ENCODE measurements at regions not wholly inside any gene's neighbourhood (a gene's known extent, or its start where the extent isn't known, plus 50 kb on each side); places are given as distances from the start of the nearest gene placed in this dataset.

DNA sequence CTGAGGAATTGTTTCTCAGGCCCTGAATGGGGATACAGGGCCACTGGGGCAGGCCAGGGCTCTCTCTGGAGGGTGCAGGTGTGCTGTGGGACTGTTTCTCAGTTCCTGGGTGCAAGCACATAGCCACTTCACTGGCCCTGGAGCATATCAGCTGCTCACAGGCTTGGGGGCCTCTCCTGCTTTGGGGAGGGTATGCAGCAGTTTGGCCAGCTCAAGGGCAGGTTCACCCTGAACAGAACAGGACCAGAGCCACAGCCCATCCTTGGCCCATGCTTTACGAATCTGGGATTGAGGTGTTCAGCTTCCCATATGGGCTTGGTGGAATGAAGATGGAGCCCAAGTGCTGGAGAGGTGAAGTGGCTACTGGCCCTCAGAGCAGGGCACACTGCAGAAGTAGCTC, 186.5 kb downstream of the FBXO8 start:
- WGBS, 2 donors = 93% methylated on average over 1 of the region's 1 CpG; no CpG with 5 or more reads in 1 of the 2 donors
- DNase-seq (no peak), ATAC-seq (ENCODE audit: low FRiP score in 2 of 2) (peak in 1 of 2 donors; percentile 51)
- H3K36me3 ChIP-seq = no peaks in the 10 kb centered on the region
- no peaks in the 10 kb centered on the region for H3K4me1 ChIP-seq
- no peaks in the 10 kb centered on the region for H3K27me3 ChIP-seq
- H3K27ac ChIP-seq = no peak overlapping the region
- H3K4me3 ChIP-seq = no peak overlapping the region
- TF ChIP-seq POLR2AphosphoS5 (IDR thresholded peaks at IDR 0.05) (no peak), POLR2A (IDR thresholded peaks at IDR 0.05) (no peak), EP300 (IDR thresholded peaks at IDR 0.05) (no peak)
- TF ChIP-seq, protein P1, sequence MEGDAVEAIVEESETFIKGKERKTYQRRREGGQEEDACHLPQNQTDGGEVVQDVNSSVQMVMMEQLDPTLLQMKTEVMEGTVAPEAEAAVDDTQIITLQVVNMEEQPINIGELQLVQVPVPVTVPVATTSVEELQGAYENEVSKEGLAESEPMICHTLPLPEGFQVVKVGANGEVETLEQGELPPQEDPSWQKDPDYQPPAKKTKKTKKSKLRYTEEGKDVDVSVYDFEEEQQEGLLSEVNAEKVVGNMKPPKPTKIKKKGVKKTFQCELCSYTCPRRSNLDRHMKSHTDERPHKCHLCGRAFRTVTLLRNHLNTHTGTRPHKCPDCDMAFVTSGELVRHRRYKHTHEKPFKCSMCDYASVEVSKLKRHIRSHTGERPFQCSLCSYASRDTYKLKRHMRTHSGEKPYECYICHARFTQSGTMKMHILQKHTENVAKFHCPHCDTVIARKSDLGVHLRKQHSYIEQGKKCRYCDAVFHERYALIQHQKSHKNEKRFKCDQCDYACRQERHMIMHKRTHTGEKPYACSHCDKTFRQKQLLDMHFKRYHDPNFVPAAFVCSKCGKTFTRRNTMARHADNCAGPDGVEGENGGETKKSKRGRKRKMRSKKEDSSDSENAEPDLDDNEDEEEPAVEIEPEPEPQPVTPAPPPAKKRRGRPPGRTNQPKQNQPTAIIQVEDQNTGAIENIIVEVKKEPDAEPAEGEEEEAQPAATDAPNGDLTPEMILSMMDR (IDR thresholded peaks at IDR 0.05) = no peak
- H3K9me3 ChIP-seq = no peaks in the 10 kb centered on the region

DNA sequence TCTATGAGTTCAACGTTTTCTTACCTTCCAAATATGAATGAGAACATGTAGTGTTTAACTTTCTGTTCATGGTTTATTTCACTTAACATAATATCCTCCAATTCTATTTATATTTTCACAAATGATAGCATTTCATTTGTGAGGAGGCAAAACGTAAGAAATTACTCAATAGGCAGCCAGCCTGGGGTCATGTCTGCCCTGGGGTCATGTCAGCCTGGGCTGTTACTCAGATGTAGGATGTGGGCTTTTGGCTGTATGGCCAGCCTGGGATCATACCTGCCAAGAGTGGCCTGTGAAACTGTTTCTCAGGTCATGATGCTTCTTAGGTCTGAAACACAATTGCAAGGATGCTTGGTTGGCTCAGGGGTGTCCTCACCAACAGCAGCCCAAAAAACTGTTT, 187.0 kb downstream of the FBXO8 start:
- TF ChIP-seq POLR2A (IDR thresholded peaks at IDR 0.05) (no peak), EP300 (IDR thresholded peaks at IDR 0.05) (no peak), POLR2AphosphoS5 (IDR thresholded peaks at IDR 0.05) (no peak)
- TF ChIP-seq, protein P1 (IDR thresholded peaks at IDR 0.05) = no peak

DNA sequence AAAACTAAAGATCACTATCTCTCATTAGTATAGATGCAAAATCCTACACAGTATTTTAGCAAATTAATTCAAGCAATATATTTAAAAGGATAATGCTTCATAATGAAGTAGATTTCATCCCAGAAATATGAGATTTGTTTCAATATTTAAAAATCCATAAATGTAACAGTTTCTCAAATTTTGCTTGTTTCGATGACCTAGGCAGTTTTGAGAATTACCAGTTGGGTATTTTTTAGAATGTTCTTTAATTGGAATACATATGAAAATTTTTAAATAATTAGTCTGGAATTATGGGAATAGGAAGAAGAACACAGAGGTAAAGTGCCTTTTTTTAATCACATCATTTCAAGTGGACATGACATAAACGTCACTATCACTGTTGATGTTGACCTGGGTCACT, 192.3 kb downstream of the FBXO8 start:
- ATAC-seq (ENCODE audit: low FRiP score in 2 of 2) = no peak
- Histone ChIP-seq H3K4me3 (no peak overlapping the region), H3K4me1 (no peaks in the 10 kb centered on the region), H3K27me3 (no peaks in the 10 kb centered on the region), H3K27ac (no peak overlapping the region), H3K36me3 (no peaks in the 10 kb centered on the region), H3K9me3 (no peaks in the 10 kb centered on the region)
- DNase-seq = no peak
- WGBS, 2 donors = 75 to 84% methylated on average over 2 of the region's 2 CpGs
- TF ChIP-seq POLR2AphosphoS5 (IDR thresholded peaks at IDR 0.05) (no peak), EP300 (IDR thresholded peaks at IDR 0.05) (no peak), POLR2A (IDR thresholded peaks at IDR 0.05) (no peak)
- TF ChIP-seq, protein P1 (IDR thresholded peaks at IDR 0.05) = no peak

More for the DNA sequence above, 187.0 kb downstream of the FBXO8 start:
- H3K27me3 ChIP-seq = no peaks in the 10 kb centered on the region
- no peaks in the 10 kb centered on the region for H3K4me1 ChIP-seq
- no peaks in the 10 kb centered on the region for H3K36me3 ChIP-seq
- no peak overlapping the region for H3K4me3 ChIP-seq
- ATAC-seq (ENCODE audit: low FRiP score in 2 of 2) = peak in 1 of 2 donors; percentile 19
- 48 to 49% methylated on average over 2 of the region's 2 CpGs for WGBS, 2 donors
- DNase-seq = no peak
- no peak overlapping the region for H3K27ac ChIP-seq
- no peaks in the 10 kb centered on the region for H3K9me3 ChIP-seq

- Histone ChIP-seq H3K4me3 (no peak overlapping the region), H3K27ac (no peak overlapping the region), H3K27me3 (no peaks in the 10 kb centered on the region), H3K36me3 (no peaks in the 10 kb centered on the region), H3K4me1 (no peaks in the 10 kb centered on the region), H3K9me3 (no peaks in the 10 kb centered on the region)
- DNase-seq (no peak), ATAC-seq (ENCODE audit: low FRiP score in 2 of 2) (no peak)
- 79 to 85% methylated on average over 4 of the region's 4 CpGs for WGBS, 2 donors
- TF ChIP-seq, protein P1 (IDR thresholded peaks at IDR 0.05) = no peak
- TF ChIP-seq EP300 (IDR thresholded peaks at IDR 0.05) (no peak), POLR2A (IDR thresholded peaks at IDR 0.05) (no peak), POLR2AphosphoS5 (IDR thresholded peaks at IDR 0.05) (no peak)
Measured at GRCh38 chr4:174089711-174090110, 193.8 kb downstream of the FBXO8 start.

DNA sequence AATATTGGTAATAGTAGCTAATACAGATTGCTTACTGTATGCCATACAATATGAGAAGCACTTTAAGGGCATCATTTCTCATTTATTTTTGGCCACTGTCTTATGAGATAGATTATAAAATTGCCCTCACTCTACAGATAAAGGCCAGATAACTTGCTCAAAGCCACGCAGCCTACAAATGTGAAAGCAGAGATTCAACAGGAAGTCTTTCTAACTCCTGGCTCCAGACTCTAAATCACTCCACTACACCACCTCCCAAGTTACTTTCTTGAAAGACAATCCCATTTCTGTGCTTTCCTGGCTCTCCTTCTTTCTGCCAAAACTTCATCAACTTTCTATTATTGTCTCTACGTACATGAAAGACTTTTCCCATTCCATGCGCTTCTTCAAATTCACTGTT, 194.7 kb downstream of the FBXO8 start:
- no peaks in the 10 kb centered on the region for H3K27me3 ChIP-seq
- H3K4me3 ChIP-seq = no peak overlapping the region
- no peaks in the 10 kb centered on the region for H3K36me3 ChIP-seq
- TF ChIP-seq POLR2AphosphoS5 (IDR thresholded peaks at IDR 0.05) (no peak), EP300 (IDR thresholded peaks at IDR 0.05) (no peak), POLR2A (IDR thresholded peaks at IDR 0.05) (no peak)
- TF ChIP-seq, protein P1 (IDR thresholded peaks at IDR 0.05) = no peak
- no peaks in the 10 kb centered on the region for H3K9me3 ChIP-seq
- no peak overlapping the region for H3K27ac ChIP-seq
- H3K4me1 ChIP-seq = no peaks in the 10 kb centered on the region
- WGBS, 2 donors = 64 to 75% methylated on average over 3 of the region's 3 CpGs
- ATAC-seq (ENCODE audit: low FRiP score in 2 of 2) = no peak
- no peak for DNase-seq
